Neural progenitor cell (in vitro differentiated cells): ENCODE measurements at regions not wholly inside any gene's neighbourhood (a gene's known extent, or its start where the extent isn't known, plus 50 kb on each side); places are given as distances from the start of the nearest gene placed in this dataset.

ENCODE experiments used
- DNase-seq: peaks from one replicate; pipeline ENCODE4 v3.0.0-alpha.2; 2016; ENCODE audit warnings: low spot score
- H2AFZ ChIP-seq: fragments of 200-600 bp; sonication (generic); replicated peaks from 2 replicates; pipeline ENCODE4 v1.6.1; 2016; ENCODE audit warnings: antibody characterized with exemption
- H3F3A ChIP-seq: fragments of 200-600 bp; sonication (generic); 2 replicates; pipeline ENCODE4 v1.6.1; 2016; ENCODE audit warnings: antibody characterized with exemption, low read depth
- H3K27ac ChIP-seq: fragments of 200-600 bp; sonication (generic); 2 replicates; pipeline ENCODE4 v1.5.1; 2016; ENCODE audit warnings: mild to moderate bottlenecking
- H3K27me3 ChIP-seq: fragments of 200-600 bp; sonication (generic); 2 replicates; pipeline ENCODE4 v1.6.1; 2016; ENCODE audit warnings: mild to moderate bottlenecking, moderate library complexity
- H3K36me3 ChIP-seq: fragments of 200-600 bp; sonication (generic); 2 replicates; pipeline ENCODE4 v1.5.1; 2016
- H3K4me1 ChIP-seq: fragments of 200-600 bp; sonication (generic); 2 replicates; pipeline ENCODE4 v1.6.1; 2016; ENCODE audit warnings: mixed run types
- H3K4me2 ChIP-seq: fragments of 200-600 bp; sonication (generic); 2 replicates; pipeline ENCODE4 v1.6.1; 2016
- H3K4me3 ChIP-seq: fragments of 200-600 bp; sonication (generic); 2 replicates; pipeline ENCODE4 v1.5.1; 2016
- H3K79me2 ChIP-seq: fragments of 200-600 bp; sonication (generic); 2 replicates; pipeline ENCODE4 v1.6.1; 2016; ENCODE audit warnings: low read depth
- H3K9ac ChIP-seq: fragments of 200-600 bp; sonication (generic); 2 replicates; pipeline ENCODE4 v1.6.1; 2016
- H3K9me3 ChIP-seq: fragments of 200-600 bp; sonication (generic); 2 replicates; pipeline ENCODE4 v1.5.1; 2016; ENCODE audit warnings: low read depth
- H4K20me1 ChIP-seq: fragments of 200-600 bp; sonication (generic); 2 replicates; pipeline ENCODE4 v1.6.1; 2016; ENCODE audit warnings: low read depth
- H3K27ac Mint-ChIP-seq: 3 replicates; pipeline ENCODE4 v1.8.0; 2021; ENCODE audit warnings: mixed read lengths
- H3K27me3 Mint-ChIP-seq: 2 replicates; pipeline ENCODE4 v1.8.0; 2022; ENCODE audit warnings: low read depth, mild to moderate bottlenecking, inconsistent platforms, moderate library complexity, mixed read lengths; ENCODE audit not compliant: insufficient read depth
- H3K36me3 Mint-ChIP-seq: 3 replicates; pipeline ENCODE4 v1.8.0; 2021; ENCODE audit warnings: mixed read lengths
- H3K4me1 Mint-ChIP-seq: 3 replicates; pipeline ENCODE4 v1.8.0; 2021; ENCODE audit warnings: mixed read lengths
- H3K4me3 Mint-ChIP-seq: 3 replicates; pipeline ENCODE4 v1.8.0; 2021; ENCODE audit warnings: mild to moderate bottlenecking, moderate library complexity, mixed read lengths
- H3K9me3 Mint-ChIP-seq: 3 replicates; pipeline ENCODE4 v1.8.0; 2020; ENCODE audit warnings: mixed read lengths
- CTCF ChIP-seq: fragments of 200-600 bp; sonication (generic); IDR thresholded peaks from 2 replicates; pipeline ENCODE4 v1.5.1; 2017; ENCODE audit warnings: antibody characterized with exemption, mild to moderate bottlenecking
- EZH2 ChIP-seq: fragments of 200-600 bp; sonication (generic); IDR thresholded peaks from 2 replicates; pipeline ENCODE4 v1.6.1; 2017; ENCODE audit warnings: antibody characterized with exemption, mild to moderate bottlenecking, moderate library complexity
- EZH2phosphoT487 ChIP-seq: fragments of 200-600 bp; sonication (generic); IDR thresholded peaks from 2 replicates; pipeline ENCODE4 v1.6.1; 2017; ENCODE audit warnings: antibody characterized with exemption

DNA sequence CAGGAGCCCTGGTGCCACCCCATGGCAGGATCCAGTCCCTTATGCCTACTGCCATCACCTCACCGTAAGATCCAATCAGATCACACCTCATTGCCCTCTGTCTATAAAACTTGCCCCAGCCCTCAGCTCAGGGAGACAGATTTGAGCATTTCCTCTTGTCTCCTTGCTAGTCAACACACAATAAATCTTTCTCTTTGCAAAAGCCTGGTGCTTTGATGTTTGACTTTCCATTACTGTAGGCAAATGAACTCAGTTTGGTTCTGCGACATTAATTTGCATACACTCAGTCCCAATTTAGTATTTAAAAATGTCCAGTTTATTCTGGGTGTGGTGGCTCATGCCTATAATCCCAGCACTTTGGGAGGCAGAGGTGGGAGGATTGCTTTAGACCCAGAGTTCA lies 188.4 kb downstream of the AEBP2 start:
- H3K27ac ChIP-seq = no peak overlapping the region
- no peaks in the 10 kb centered on the region for H3K79me2 ChIP-seq
- H3K4me3 ChIP-seq = no peak overlapping the region
- H3K4me3 Mint-ChIP-seq = no peak overlapping the region
- H3K27me3 ChIP-seq = no peaks in the 10 kb centered on the region
- H3K4me1 ChIP-seq = no peaks in the 10 kb centered on the region
- H3K36me3 ChIP-seq = no peaks in the 10 kb centered on the region
- TF ChIP-seq CTCF = no peak
- TF ChIP-seq EZH2 = no peak
- TF ChIP-seq EZH2phosphoT487 = no peak
- DNase-seq = no peak
- H3K4me2 ChIP-seq = no peak overlapping the region
- H3K36me3 Mint-ChIP-seq = peaks cover 2% of the 10 kb centered on the region
- H3K4me1 Mint-ChIP-seq = peaks cover 14% of the 10 kb centered on the region
- no peak overlapping the region for H2AFZ ChIP-seq
- no peak overlapping the region for H3K9ac ChIP-seq
- peaks cover 4% of the 10 kb centered on the region for H3F3A ChIP-seq
- no peaks in the 10 kb centered on the region for H3K9me3 ChIP-seq
- no peak overlapping the region for H3K27ac Mint-ChIP-seq
- peaks cover 5% of the 10 kb centered on the region for H3K27me3 Mint-ChIP-seq
- H3K9me3 Mint-ChIP-seq = peaks cover 7% of the 10 kb centered on the region
- no peaks in the 10 kb centered on the region for H4K20me1 ChIP-seq

- H3K27me3 Mint-ChIP-seq = peaks cover 5% of the 10 kb centered on the region
- peaks cover 3% of the 10 kb centered on the region for H3K4me1 Mint-ChIP-seq
- Histone ChIP-seq H3K9ac (no peak overlapping the region), H2AFZ (no peak overlapping the region), H3K79me2 (no peaks in the 10 kb centered on the region), H3K4me3 (no peak overlapping the region), H3K9me3 (no peaks in the 10 kb centered on the region), H3K27ac (no peak overlapping the region), H3K36me3 (no peaks in the 10 kb centered on the region), H3K27me3 (no peaks in the 10 kb centered on the region), H3F3A (peaks cover 4% of the 10 kb centered on the region), H3K4me1 (no peaks in the 10 kb centered on the region), H4K20me1 (no peaks in the 10 kb centered on the region), H3K4me2 (no peak overlapping the region)
- H3K9me3 Mint-ChIP-seq = peaks cover 7% of the 10 kb centered on the region
- no peak for DNase-seq
- H3K36me3 Mint-ChIP-seq = peaks cover 2% of the 10 kb centered on the region
- H3K27ac Mint-ChIP-seq = no peak overlapping the region
- TF ChIP-seq EZH2 = no peak
- TF ChIP-seq CTCF = no peak
- TF ChIP-seq EZH2phosphoT487 = no peak
- no peak overlapping the region for H3K4me3 Mint-ChIP-seq
Measured at GRCh38 chr12:19630536-19630935, 191.2 kb downstream of the AEBP2 start.

DNA sequence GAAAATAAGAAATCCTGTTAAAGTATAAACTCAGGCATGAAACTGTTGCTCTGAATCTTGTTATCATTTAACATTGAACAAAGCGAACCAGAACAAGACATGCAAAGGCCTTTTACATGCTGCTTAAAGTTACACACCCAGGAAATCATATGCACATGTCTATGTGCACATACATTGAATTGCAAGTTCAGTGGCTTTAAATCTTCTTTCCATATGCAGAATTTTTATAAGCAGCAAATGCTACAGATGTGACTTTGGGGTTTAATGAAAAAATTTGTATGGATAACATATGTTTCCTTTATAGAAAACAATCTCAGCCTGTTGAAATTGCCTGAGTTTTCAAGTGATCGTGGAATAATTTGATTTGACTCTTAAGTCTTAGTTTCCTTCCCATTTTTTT lies 193.9 kb downstream of the AEBP2 start:
- Histone ChIP-seq H3K9ac (no peak overlapping the region), H3F3A (peaks cover 4% of the 10 kb centered on the region), H3K4me1 (no peaks in the 10 kb centered on the region), H3K36me3 (no peaks in the 10 kb centered on the region), H4K20me1 (no peaks in the 10 kb centered on the region), H2AFZ (no peak overlapping the region), H3K9me3 (no peaks in the 10 kb centered on the region), H3K4me3 (no peak overlapping the region), H3K4me2 (no peak overlapping the region), H3K27me3 (no peaks in the 10 kb centered on the region), H3K79me2 (no peaks in the 10 kb centered on the region), H3K27ac (no peak overlapping the region)
- no peak overlapping the region for H3K4me3 Mint-ChIP-seq
- H3K9me3 Mint-ChIP-seq = peaks cover 4% of the 10 kb centered on the region
- H3K36me3 Mint-ChIP-seq = no peaks in the 10 kb centered on the region
- H3K4me1 Mint-ChIP-seq = peaks cover 3% of the 10 kb centered on the region
- H3K27me3 Mint-ChIP-seq = peaks cover 2% of the 10 kb centered on the region
- H3K27ac Mint-ChIP-seq = no peak overlapping the region
- TF ChIP-seq EZH2phosphoT487 (no peak), CTCF (no peak), EZH2 (no peak)
- DNase-seq = no peak

GRCh38 chr12:19633641-19634040 lies 194.3 kb downstream of the AEBP2 start:
- Histone ChIP-seq H2AFZ (no peak overlapping the region), H3K4me3 (no peak overlapping the region), H3K9ac (no peak overlapping the region), H3K79me2 (no peaks in the 10 kb centered on the region), H3K4me2 (no peak overlapping the region), H3K36me3 (no peaks in the 10 kb centered on the region), H3K27ac (no peak overlapping the region), H3F3A (peaks cover 4% of the 10 kb centered on the region), H3K27me3 (no peaks in the 10 kb centered on the region), H3K4me1 (no peaks in the 10 kb centered on the region), H3K9me3 (no peaks in the 10 kb centered on the region), H4K20me1 (no peaks in the 10 kb centered on the region)
- TF ChIP-seq CTCF = no peak
- no peak for TF ChIP-seq EZH2
- TF ChIP-seq EZH2phosphoT487 = no peak
- no peak overlapping the region for H3K27ac Mint-ChIP-seq
- H3K4me1 Mint-ChIP-seq = peaks cover 3% of the 10 kb centered on the region
- H3K4me3 Mint-ChIP-seq = no peak overlapping the region
- H3K36me3 Mint-ChIP-seq = no peaks in the 10 kb centered on the region
- peaks cover 4% of the 10 kb centered on the region for H3K9me3 Mint-ChIP-seq
- H3K27me3 Mint-ChIP-seq = peaks cover 2% of the 10 kb centered on the region
- no peak for DNase-seq
